ENCODE measurements at regions not wholly inside any gene's neighbourhood (a gene's known extent, or its start where the extent isn't known, plus 50 kb on each side); places are given as distances from the start of the nearest gene placed in this dataset.

GRCh38 chr2:126507425-126507911 lies 148.5 kb upstream of the GYPC start:
- TF ChIP-seq CTCF (conservative IDR thresholded peaks at IDR 0.05 in 1 of 2, IDR thresholded peaks at IDR 0.05 in 1 of 2; ENCODE audit: extremely low read depth in 1 of 2, insufficient read depth in 1 of 2, low read depth in 1 of 2, low read length in 2 of 2) (no peak), EZH2 (IDR thresholded peaks at IDR 0.05; ENCODE audit: borderline replicate concordance, low read length) (no peak)
